Peyer's patch (tissue), 4 donors: ENCODE measurements at regions not wholly inside any gene's neighbourhood (a gene's known extent, or its start where the extent isn't known, plus 50 kb on each side); places are given as distances from the start of the nearest gene placed in this dataset.
"Not testable (repeated sequence)": the region's sequence is repeated elsewhere in the genome, so short reads cannot be mapped to it uniquely, and the experiment has no call there.

Source experiments
- DNase-seq, 3 donors: peaks; one replicate each; pipeline ENCODE4 v3.0.0-alpha.2; 2017 to 2019
- H3K27ac ChIP-seq, 4 donors: fragments of 200-600 bp; sonication (generic); one replicate each; pipeline ENCODE4 v1.5.1; 2016 to 2019
- H3K27me3 ChIP-seq, 2 donors: fragments of 200-600 bp; sonication (generic); one replicate each; pipeline ENCODE4 v1.5.1; 2019
- H3K36me3 ChIP-seq, 3 donors: fragments of 200-600 bp; sonication (generic); one replicate each; pipeline ENCODE4 v1.5.1; 2016 to 2019
- H3K4me1 ChIP-seq, 4 donors: fragments of 200-600 bp; sonication (generic); one replicate each; pipeline ENCODE4 v1.5.1; 2016 to 2019
- H3K4me3 ChIP-seq, 4 donors: fragments of 200-600 bp; sonication (generic); 1 replicate in 3 of 4; 2 replicates in 1 of 4; pipeline ENCODE4 v1.5.1; 2016 to 2019; ENCODE audit warnings: mild to moderate bottlenecking in 1 of 4
- H3K9me3 ChIP-seq, 4 donors: fragments of 200-600 bp; sonication (generic); one replicate each; pipeline ENCODE4 v1.5.1; 2016 to 2019; ENCODE audit warnings: mild to moderate bottlenecking in 1 of 4
- CTCF ChIP-seq, 6 experiments: fragments of 450-650 bp in 4 of 6; fragments of 200-600 bp in 2 of 6; sonication (generic) in 1 of 6; IDR thresholded peaks; one replicate each; pipeline ENCODE4 v1.5.1; 2017 to 2019; ENCODE audit warnings: antibody characterized with exemption in 6 of 6, mild to moderate bottlenecking in 3 of 6, moderate library complexity in 1 of 6
- POLR2A ChIP-seq, 2 donors: fragments of 450-650 bp; IDR thresholded peaks; one replicate each; pipeline ENCODE4 v1.5.1; 2017; ENCODE audit warnings: antibody characterized with exemption in 2 of 2, mild to moderate bottlenecking in 2 of 2, moderate library complexity in 2 of 2
- small RNA-seq, 2 donors: library from RNA; depleted of rRNA; stranded (forward); fragments of <200 nt; gene quantifications; one replicate each; pipeline ENCODE3, GENCODE V24; 2016

DNA sequence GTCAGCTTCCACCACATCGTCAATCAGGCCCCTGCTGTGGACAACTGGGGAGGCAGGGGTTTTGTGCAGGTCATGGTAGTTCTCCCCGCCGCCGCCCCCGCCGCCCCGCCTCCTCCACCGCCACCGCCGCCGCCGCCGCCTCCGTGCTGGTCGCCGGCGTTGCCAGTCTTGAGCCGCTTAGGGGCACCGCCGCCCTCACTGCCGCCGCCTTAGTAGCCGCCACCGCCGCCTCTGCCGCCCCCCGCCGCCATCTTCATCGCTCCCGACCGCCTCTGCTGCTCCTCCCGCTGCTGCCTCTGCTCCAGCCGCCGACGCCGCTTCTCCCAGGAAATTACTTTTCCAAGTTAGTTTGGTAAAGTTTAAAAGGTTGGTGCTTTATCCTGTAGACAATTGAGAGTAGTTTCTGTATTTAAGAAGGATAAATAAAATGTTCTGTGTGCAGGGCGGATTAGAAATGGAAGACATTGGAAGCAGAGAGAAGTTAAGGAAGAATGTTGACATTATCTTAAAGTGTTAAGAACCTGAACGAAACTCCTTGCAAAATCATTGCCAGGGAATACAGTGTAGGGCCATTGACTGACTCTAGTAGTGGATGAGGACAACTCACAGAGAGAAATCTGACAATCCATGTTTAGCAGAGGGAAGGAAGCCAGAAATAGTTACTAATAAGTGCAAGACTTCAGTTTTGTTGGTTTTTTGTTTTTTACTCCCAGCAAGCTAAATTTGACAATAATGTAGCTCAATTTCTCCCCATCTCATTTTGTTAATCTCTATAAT lies 53.0 kb upstream of the GOLGA8A start:
- no peak overlapping the region for H3K4me3 ChIP-seq
- no peak for DNase-seq
- no peaks in the 10 kb centered on the region for H3K4me1 ChIP-seq
- no peaks in the 10 kb centered on the region for H3K27me3 ChIP-seq
- no peaks in the 10 kb centered on the region for H3K9me3 ChIP-seq
- no peaks in the 10 kb centered on the region for H3K36me3 ChIP-seq
- TF ChIP-seq CTCF (IDR thresholded peaks at IDR 0.05) (no peak), POLR2A (IDR thresholded peaks at IDR 0.05) (no peak)
- no peak overlapping the region for H3K27ac ChIP-seq

DNA sequence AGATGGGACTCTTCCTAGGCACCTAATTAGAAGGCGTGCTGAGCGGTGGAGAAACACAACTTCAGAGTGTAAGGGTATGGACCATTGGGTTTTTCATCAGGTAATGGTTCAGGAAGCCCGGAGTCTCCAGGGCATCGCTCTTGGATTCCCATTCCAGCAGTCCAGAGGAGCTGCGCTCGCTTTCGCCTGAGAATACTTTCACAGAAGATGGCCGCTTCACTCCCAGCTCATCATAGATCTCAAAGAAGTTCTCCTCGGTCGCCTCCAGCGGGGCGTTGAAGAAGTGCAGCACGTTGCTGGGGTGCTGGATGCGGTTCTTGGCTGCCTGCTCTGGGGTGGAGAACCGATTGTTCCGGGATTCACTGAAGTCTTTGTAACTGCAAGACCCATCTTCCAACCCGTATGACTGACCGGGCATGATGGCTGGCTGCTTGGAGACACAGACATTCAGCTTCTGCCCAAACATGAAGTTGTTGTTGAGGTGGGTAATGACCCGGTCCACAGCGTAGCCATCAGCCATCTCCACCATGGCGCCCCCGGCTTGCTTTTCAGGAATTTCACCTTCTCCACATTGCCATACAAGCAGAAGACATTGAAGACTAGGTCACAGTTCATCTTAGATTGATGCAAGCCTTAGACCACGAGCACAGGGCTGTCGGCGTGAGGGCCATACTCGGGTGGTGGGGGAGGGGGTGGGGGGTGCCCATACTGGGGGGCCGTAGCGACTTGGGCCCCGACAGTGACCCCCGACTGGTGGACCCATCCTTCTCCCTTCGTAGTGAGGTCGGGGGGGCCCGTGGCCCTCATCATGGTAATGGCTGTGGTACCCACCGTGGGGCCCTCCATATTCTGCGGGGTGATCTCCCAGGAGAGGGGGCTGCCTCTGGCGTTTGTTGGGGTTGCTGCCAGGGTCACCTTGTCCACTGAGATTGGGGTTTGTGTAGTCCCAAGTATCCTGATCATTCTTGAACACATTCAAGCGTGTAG lies 51.7 kb upstream of the GOLGA8A start:
- not testable (repeated sequence) for H3K4me3 ChIP-seq, H3K4me1 ChIP-seq, H3K27ac ChIP-seq, H3K9me3 ChIP-seq, H3K27me3 ChIP-seq, DNase-seq, H3K36me3 ChIP-seq

Small RNA genes in the stretch of these regions (small RNA-seq; reads per million reads assigned to genes)
- gene MIR1233-2: 0 reads per million in 2 donors
